ENCODE measurements at regions not wholly inside any gene's neighbourhood (a gene's known extent, or its start where the extent isn't known, plus 50 kb on each side); places are given as distances from the start of the nearest gene placed in this dataset.

DNA sequence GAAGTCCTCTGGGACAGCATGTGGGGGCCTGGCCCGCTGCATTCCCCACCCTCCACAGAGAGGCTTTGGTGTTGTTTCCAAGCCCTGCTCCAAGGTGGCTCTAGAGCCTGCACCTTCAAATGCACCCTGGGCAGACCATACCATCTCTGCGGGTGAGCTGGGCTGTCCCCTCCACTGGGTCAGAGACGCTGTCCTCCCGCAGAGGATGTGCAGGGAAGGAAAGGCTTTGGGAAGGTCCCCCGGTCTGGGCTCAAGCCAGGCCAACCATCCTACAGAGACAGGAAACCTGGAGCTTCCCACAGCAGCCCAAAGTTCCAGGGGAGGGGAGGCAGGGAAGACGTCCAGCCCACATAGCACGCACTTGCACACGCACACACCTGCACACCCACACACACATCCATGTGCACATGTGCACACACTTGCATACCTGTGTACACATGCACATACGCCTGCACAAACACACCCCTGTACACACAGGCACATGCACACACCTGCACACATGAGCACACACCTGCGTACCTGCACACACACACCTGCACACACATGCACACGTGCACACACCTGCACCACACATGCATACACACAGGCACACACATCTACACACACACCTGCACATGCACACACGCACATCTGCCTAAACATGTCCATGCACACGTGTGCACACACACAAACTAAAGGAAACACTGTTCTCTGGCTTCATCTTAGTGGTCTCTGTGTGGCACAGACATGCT is 155.4 kb downstream of the ERMARD start:
- no peak for DNase-seq (ENCODE audit: low read depth)

DNA sequence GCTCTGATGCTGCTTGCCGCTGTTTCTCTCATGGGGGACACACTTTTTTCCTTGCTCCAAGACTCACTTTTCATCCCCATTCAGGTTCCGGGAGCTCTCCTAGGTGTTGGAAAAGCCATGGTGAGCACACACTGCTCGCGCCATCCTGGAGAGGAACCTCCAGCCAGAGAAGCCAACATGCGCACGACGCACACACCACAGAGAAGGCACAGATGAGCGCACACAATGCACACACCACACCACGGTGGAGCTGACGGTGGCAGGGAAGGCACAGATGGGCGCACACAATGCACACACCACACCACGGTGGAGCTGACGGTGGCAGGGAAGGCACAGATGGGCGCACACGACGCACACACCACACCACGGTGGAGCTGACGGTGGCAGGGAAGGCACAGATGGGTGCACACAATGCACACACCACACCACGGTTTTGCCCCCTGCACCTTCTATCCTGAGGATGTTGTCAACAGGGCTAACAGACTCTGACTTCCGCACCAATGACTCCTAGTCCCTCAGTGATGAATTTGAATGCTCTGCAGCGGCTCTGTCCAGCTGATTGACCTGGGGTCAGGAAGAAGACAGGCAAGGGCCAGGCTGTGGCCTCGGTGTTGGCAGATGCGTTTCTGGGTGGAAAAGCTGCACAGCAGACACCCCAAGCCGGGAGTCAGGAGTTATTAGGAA is 154.7 kb downstream of the ERMARD start:
- no peak for DNase-seq (ENCODE audit: low read depth)

DNA sequence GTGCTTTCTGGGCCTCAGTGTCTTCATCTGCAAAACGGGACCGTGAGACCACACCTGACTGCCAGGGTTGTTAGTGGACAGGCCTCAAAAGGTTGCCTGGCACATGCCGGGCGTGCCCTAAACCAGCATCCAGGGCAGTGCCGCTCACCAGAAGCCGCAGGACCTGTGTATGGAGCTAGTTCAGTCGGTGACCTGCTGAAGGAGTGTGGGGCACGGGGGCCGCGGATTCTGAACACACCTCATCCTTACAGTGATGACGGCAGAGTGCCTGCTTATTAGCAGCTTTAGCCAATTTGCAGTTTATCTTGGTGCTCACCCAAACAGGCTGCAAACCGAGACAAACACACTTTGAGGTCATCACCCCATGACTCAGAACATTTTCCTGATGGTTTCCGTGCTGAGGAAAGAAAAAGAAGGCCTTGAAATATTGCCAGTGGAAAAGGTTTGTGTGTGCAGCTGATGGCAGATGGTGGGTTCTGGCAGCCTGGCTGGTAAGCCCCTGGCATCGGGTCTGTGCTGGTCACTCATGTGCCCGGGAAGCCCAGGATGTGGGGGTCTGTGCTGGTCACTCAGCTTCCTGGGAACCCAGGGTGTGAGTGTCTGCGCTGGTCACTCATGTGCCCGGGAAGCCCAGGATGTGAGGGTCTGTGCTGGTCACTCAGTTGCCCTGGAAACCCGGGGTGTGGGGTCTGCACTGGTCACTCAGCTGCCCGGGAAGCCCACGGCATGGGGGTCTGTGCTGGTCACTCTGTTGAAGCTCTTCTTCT is 153.8 kb downstream of the ERMARD start:
- no peak for DNase-seq (ENCODE audit: low read depth)

- no peak for DNase-seq (ENCODE audit: low read depth)
Observed at GRCh38 chr6:169904051-169904922, 152.9 kb downstream of the ERMARD start.

GRCh38 chr6:169903122-169903521 is 151.7 kb downstream of the ERMARD start:
- no peak for DNase-seq (ENCODE audit: low read depth)

- no peak for DNase-seq (ENCODE audit: low read depth)
Observed at GRCh38 chr6:169902604-169903003, 151.2 kb downstream of the ERMARD start.

DNA sequence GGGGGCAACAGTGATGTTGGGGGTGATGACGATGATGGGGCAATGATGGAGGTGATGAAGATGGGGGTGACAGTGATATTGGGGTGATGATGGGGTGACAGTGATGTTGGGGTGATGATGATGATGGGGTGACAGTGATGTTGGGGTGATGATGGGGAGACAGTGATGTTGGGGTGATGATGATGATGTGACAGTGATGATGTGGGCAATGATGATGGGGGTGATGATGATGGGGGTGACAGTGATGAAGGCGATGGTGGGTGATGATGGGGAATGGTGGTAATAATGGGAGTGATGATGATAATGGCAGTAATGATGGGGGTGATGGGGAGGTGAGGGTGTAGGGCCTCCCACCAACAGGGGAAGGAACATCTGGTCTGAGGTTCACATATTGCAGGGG is 150.6 kb downstream of the ERMARD start:
- DNase-seq (ENCODE audit: low read depth) = no peak

DNA sequence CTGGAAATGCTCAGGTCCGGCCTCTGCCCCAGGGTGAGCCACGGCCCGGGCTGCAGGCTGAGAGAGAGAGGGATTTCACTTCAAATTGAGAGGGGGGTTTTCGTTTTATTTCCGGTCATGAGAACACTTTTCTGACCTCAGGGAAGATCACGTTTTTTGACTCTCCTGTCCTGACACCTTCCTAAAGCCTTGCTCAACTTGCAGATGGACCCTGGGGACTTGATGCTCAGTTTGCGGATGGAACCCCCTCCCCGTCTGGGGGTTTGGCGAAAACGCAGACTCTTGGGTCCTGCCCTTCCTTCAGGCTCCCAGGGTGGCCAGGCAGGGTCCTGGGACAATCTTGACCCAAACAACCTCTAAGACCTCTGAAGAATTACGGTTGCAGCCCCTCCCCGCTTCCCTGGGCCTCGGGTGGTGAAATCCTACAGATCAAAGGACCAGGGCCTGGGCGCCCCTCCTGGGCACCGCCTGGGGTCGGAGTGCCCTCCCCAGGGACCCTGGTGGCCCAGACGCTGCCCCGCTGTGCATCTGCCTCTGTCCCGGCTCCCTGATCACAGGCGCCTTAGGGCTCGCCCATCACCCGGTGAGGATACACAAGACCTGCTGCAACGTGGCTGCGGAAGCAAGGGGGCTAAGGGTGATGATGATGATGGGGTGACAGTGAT is 148.2 kb downstream of the ERMARD start:
- no peak for DNase-seq (ENCODE audit: low read depth)

DNA sequence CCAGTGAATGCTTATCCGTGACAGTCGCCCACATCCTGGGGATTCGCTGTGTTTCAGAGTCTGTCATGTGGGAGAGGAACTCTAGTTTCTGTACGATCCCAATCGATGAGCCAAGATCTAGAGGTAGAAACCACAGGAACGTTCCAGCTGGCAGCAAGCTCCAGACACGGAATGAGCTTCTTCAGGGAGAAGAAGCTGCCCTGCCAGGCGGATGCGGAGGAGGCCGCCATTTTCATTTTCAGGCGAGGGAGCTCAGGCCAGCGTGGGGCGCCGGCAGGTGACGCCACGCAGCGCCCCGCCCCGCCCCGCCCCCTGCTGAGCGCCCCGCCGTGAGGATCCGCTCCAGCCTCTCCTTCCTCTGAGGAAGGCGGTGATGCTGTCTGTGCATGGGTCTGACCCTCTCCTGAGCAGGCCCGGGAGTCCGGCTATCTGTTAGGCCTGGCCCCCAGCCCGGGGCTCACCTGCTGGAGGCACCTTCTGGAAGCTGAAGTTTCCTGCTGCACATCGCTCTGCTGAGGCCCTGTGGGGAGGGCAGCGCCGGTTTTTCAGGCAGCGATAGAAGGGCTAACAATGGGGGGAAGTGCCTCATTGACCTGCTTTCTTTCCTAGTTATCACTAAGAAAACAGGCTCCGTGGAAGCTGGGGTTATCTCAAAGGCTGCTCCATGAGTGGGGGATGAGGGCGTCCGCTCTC is 147.5 kb downstream of the ERMARD start:
- no peak for DNase-seq (ENCODE audit: low read depth)

- no peak for DNase-seq (ENCODE audit: low read depth)
Observed at GRCh38 chr6:169897601-169898358, 146.4 kb downstream of the ERMARD start.

- no peak for DNase-seq (ENCODE audit: low read depth)
Observed at GRCh38 chr6:169896826-169897456, 145.5 kb downstream of the ERMARD start.

GRCh38 chr6:169895926-169896761 is 144.7 kb downstream of the ERMARD start:
- no peak for DNase-seq (ENCODE audit: low read depth)

- DNase-seq (ENCODE audit: low read depth) = no peak
Observed at GRCh38 chr6:169895000-169895759, 143.8 kb downstream of the ERMARD start.

- DNase-seq (ENCODE audit: low read depth) = no peak
Observed at GRCh38 chr6:169894377-169894960, 143.0 kb downstream of the ERMARD start.

- no peak for DNase-seq (ENCODE audit: low read depth)
Observed at GRCh38 chr6:169893624-169894023, 142.2 kb downstream of the ERMARD start.

DNA sequence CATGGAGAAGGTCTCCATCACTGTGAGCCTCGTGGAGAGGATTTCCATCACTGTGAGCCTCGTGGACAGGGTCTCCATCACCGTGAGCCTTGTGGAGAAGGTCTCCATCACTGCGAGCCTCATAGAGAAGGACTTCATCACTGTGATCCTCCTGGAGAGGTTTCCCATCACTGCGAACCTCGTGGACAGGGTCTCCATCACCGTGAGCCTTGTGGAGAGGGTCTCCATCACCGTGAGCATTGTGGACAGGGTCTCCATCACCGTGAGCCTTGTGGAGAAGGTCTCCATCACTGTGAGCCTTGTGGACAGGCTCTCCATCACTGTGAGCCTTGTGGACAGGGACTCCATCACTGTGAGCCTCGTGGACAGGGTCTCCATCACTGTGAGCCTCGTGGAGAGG is 140.4 kb downstream of the ERMARD start:
- no peak for DNase-seq (ENCODE audit: low read depth)

GRCh38 chr6:169891421-169891820 is 140.0 kb downstream of the ERMARD start:
- no peak for DNase-seq (ENCODE audit: low read depth)

GRCh38 chr6:169890901-169891300 is 139.5 kb downstream of the ERMARD start:
- DNase-seq (ENCODE audit: low read depth) = no peak

Measured in stimulated activated CD8-positive, alpha-beta memory T cell treated with anti-CD3 and anti-CD28 coated beads, Interleukin-4, amount 100 ng/mL, for 24 hours (primary cell).